ENCODE measurements at regions not wholly inside any gene's neighbourhood (a gene's known extent, or its start where the extent isn't known, plus 50 kb on each side); places are given as distances from the start of the nearest gene placed in this dataset.
A peak's percentile ranks its signal among the peaks of the same experiment; 100 is the strongest.
"Not testable (repeated sequence)": the region's sequence is repeated elsewhere in the genome, so short reads cannot be mapped to it uniquely, and the experiment has no call there.

GRCh38 chr2:67571785-67572718 is 174.9 kb downstream of the ETAA1 start:
- DNase-seq (ENCODE audit: low read depth in 2 of 2), result peak; percentile 23 to 62

DNA sequence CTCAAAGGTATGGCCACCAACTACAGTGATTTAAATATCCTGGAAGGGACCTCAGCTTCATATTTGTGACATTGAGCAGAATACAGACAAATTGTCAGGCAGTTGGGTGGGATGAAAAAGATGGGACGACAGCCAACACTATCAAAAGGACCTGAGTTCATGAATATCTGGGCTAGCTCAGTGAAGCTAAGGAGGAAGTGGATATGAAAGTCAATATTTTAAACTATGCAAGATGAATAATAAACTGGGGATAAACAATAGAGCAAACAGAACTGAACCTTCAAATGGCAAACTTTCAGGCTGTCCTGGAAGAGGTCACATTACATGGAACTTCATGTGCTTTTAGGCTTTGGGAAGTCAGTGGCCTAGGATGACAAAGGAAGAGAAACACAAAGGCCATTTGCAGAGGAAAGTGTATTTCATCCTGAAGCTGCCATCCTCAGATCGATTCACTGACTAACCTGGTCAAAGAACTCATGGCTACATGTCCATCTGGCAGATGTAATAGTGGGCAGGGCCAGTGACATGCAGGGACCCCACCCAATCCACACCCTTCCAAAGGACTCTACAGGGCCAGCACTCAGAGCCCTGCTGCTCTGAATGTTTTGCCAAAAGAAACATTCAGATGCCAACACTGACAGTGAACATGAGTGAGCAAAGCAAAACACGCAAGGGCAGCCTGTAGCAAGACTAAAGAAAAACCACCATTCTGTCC is 175.7 kb downstream of the ETAA1 start:
- DNase-seq (ENCODE audit: low read depth in 2 of 2), result peak; percentile 30 to 87

GRCh38 chr2:67574230-67574629 is 177.1 kb downstream of the ETAA1 start:
- peak in 1 of 2 donors; percentile 92 for DNase-seq (ENCODE audit: low read depth in 2 of 2)

GRCh38 chr2:67576226-67576625 is 179.1 kb downstream of the ETAA1 start:
- no peak for DNase-seq (ENCODE audit: low read depth in 2 of 2)

DNA sequence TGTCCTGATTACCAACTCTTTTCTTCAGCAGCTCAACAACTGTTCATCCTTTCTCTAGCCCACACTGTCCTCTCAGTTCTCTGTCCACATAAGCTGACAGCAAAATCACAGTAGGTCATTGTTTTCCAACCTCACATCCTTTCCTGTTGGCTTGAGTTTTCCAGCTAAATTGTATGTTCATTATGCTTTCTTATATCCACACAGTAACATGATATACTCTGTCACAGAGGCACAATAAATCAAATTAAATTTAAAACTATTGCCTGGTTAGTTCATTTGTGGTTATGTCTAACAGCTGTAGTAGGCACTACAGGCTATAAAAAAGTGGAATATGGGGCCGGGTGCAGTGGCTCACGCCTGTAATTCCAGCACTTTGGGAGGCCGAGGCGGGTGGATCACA is 179.9 kb downstream of the ETAA1 start:
- peak in 1 of 2 donors; percentile 88 for DNase-seq (ENCODE audit: low read depth in 2 of 2)

DNA sequence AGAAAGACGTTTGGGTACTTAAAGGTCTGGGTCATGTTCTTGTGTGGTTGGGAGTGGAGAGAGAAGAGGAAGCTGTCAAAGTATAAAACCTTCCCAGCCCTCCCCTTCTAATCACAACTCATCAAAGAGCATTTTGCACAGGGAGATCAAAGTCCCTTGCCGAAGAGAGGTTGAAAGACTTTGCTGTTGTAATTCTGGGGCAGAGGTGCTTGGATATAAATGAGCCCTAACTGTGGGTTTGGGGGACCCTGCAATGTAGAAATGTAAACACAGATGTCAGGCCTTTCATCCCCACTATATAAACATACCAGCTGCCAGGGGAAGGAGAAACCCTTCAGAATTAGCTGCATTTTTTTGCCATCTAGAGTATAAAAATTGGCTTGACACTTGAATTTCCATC is 182.1 kb downstream of the ETAA1 start:
- no peak for DNase-seq (ENCODE audit: low read depth in 2 of 2)

DNA sequence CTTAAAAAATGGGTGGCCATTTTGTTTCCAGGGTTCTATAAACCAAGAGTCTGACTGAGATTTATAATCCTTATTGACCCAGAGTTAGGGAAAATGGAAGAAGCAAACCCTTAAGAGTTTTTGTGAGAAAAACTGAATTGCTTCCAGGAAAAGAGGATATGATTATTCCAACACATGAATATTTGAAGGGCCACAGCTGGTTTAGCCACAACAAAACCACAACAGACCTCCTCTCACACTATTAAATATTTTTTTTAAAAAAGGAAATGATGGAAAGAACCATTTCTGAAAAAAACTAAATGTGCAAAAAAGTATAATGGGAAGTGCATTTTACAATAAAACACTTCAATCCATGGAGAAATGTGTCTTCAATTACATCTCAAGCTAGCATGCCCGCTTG is 182.7 kb downstream of the ETAA1 start:
- DNase-seq (ENCODE audit: low read depth in 2 of 2), result no peak

- peak in 1 of 2 donors; percentile 31 for DNase-seq (ENCODE audit: low read depth in 2 of 2)
Measured at GRCh38 chr2:67581751-67582150, 184.6 kb downstream of the ETAA1 start.

GRCh38 chr2:67583185-67583584 is 186.1 kb downstream of the ETAA1 start:
- DNase-seq (ENCODE audit: low read depth in 2 of 2), result no peak

- DNase-seq (ENCODE audit: low read depth in 2 of 2), result no peak
Measured at GRCh38 chr2:67585400-67585799, 188.3 kb downstream of the ETAA1 start.

- not testable (repeated sequence) for DNase-seq (ENCODE audit: low read depth in 2 of 2)
Measured at GRCh38 chr2:67589121-67589520, 192.0 kb downstream of the ETAA1 start.

DNA sequence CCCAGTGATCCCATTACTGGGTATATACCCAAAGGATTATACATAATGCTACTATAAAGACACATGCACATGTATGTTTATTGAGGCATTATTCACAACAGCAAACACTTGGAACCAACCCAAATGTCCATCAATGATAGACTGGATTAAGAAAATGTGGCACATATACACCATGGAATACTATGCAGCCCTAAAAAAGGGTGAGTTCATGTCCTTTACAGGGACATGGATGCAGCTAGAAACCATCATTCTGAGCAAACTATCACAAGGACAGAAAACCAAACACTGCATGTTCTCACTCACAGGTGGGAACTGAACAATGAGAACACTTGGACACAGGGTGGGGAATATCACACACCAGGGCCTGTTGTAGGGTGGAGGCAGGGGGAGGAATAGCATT is 197.4 kb downstream of the ETAA1 start:
- DNase-seq (ENCODE audit: low read depth in 2 of 2), result not testable (repeated sequence)

- no peak for DNase-seq (ENCODE audit: low read depth in 2 of 2)
Measured at GRCh38 chr2:67596871-67597270, 199.7 kb downstream of the ETAA1 start.

DNA sequence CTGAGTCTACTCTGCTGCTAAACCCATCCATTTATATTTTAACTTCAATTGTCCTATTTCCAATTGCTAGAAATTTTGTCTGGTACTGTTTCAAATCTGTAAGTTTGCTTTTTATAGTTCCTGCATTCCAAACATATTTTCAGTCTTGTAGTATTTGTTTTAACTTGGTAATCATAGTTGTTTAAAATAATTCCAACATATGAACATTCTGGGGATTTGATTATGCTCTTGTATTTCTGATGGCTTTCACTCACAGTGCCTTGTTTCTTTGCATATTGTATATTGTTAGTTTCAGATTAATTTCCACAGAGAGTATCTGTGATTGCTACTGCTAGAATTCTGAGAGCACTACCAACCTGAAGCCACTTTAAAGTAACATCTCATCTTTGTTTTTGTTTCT is 202.4 kb downstream of the ETAA1 start:
- no peak for DNase-seq (ENCODE audit: low read depth in 2 of 2)

DNA sequence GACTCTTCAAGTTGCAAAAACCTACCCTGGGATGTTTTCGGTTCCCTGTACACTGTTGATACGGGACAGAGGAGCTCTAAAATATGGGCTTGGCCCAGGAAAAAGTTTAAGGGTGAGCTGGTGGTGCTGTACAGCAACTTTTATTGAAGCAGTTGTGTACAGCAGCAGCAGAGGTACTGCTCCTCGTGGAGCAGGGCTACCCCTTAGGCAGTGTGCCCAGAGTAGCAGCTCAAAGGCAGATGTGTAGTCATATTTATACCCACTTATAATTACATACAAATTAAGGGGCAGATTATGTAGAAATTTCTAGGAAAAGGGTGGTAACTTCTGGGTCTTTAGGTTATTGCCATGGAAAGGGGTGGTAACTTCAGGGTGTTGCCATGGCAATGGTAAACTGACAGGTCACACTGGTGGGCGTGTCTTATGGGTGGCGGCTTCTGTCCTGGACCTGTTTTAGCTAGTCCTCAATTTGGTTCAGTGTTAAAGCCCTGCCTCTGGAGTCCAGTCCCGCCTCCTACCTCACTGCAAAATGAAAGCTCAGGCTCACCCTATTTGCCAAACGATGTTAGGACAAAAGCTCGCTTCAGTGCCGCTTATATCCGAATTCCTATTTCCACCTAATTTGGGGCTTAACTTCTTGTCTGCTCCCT is 203.2 kb downstream of the ETAA1 start:
- no peak for DNase-seq (ENCODE audit: low read depth in 2 of 2)

GRCh38 chr2:67600946-67601345 is 203.8 kb downstream of the ETAA1 start:
- DNase-seq (ENCODE audit: low read depth in 2 of 2), result peak in 1 of 2 donors; percentile 49

DNA sequence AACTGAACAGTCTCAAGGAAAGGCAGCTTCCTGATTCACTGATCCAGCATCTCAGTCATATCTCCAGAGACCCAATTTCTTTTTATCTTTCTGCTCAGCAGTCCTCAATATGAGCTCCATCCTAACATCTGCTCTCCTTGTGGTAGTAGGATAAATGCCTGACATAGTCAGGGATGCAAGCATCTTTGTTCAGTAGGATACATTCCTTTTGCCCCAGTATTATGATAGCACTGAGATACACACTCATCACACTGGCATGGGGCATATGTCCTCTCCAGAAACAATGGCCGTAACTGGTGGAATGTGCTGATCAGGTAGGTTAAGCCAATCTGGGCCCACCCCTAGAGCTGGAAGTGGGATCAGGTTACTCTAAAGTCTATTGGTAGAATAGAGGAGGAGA is 207.2 kb downstream of the ETAA1 start:
- no peak for DNase-seq (ENCODE audit: low read depth in 2 of 2)

DNA sequence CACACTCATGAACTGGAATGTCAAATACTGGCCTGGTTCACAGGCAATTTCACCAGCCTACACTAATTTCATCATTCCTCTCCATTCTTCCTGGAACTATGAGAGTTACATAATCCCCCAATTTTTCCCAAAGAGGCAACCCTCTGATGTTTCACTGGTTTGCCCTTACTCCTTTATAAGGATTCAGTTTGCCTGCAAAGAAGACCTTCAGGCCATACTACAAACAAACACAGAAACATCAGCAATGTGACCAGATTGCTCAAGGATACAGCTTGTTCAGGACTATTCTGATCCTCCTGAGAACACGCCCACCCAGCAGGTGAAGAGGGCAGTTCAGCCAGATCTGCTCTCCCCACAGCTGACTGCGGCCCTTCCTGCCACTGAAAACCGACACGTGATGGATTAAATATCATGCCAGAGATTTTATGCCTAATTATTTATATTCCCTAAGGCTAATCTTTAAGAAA is 215.5 kb downstream of the ETAA1 start:
- no peak for DNase-seq (ENCODE audit: low read depth in 2 of 2)

DNA sequence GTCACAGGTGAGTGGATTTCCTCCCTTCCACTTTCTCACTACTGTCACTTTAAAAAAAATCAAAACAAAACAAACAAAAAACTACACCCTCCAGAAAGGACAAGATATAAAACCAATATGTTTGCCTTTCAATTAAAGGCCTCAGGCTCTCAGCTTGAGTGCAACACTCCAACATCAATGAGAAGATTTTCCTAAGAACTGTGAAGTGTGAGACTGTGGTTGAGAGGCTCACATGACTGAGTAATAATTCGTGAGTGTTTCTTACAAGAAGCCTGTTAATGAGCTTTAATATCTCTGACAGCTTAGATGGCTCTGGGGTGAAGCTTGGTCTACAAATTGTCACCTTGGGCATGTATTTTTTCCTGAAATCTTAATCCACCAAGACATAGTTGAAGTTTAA is 216.1 kb downstream of the ETAA1 start:
- no peak for DNase-seq (ENCODE audit: low read depth in 2 of 2)

DNA sequence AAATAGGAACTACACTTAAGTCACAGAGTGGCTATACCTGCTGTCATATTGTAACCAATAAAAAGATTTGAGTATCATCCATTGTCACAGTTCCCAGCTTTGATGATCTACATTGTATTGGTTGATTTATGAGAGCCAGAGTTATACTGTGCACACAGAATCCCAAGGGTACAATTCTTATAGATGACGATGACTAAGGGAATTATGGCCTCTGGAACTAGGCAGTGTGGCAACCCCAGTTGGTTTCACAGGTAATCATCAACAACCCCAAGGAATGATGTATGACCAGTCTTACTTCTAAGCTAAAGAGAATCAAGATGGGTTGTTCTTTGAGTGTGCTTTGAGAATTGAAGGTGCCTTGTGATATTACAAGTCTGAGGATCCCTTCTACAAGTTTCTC is 217.3 kb downstream of the ETAA1 start:
- no peak for DNase-seq (ENCODE audit: low read depth in 2 of 2)

DNA sequence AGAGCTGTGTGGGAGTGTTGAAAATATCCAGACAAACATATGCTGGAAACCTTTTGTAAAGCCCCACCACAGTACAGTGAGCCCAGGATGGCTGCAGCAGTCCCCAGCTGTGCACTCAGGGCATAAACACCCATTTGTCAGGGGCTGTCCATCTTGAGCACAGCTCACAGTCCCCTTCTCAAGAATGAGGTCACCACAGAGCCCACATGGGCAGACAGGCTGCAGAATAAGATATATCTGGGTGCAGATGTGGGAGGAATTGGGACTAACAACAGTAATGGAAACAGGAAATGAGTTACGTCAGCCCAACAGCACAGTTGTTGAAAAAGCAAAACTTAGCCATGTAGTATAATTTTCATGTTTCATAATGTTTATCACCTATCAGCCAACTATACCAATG is 219.6 kb downstream of the ETAA1 start:
- peak; percentile 76 to 95 for DNase-seq (ENCODE audit: low read depth in 2 of 2)

DNA sequence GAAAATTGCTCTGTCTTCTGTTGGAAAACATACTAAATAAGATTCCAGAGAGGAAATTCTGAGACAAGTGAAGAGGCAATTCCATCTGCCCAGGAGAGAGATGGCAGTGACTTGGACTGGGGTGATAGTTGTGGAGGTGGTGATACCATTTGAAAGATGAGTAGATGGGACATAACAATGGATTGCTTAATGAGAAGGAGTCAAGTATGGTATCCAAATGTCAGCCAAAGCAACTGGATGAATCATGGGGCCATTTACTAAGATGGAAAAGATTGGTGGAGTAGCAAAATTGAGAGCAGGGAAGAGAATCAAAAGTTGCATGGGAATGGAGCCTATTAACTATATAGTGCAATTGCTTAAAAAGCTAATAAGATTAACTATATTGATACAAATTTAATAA is 222.1 kb downstream of the ETAA1 start:
- DNase-seq (ENCODE audit: low read depth in 2 of 2), result no peak
